ENCODE measurements at regions not wholly inside any gene's neighbourhood (a gene's known extent, or its start where the extent isn't known, plus 50 kb on each side); places are given as distances from the start of the nearest gene placed in this dataset.
"Not testable (repeated sequence)": the region's sequence is repeated elsewhere in the genome, so short reads cannot be mapped to it uniquely, and the experiment has no call there.

DNA sequence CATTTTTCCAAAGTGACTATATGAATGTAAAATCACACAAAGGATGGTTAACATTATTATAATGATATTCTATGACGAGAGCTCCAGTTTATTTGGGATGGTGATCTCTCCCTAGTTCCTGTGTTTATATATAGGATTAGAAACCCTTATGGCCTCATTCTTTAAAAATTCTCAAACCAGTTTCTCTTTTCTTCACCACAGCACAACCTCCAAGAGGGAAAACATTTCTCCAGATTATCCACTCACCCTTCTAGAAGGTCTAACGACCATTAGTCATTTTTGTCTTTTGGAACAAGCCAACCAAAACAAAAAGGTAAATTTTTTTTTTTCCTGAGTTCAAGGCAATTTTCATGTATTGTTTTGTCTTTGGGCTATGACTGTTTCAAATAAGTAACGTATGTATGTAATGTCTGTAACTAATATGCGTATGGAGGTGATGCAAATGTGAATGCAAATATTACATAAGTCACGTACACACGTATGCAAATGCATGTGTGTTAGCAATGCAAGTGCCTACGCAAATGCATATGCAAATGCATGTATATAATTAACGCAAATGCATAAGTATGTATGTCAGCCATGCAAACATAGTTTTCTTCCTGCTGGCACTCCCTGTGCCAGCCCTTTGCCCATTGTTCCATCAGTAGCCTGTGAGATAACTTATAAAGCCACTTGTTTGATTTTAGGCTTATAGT lies 72.5 kb upstream of the MORC3 start:
- DNase-seq: no peak

DNA sequence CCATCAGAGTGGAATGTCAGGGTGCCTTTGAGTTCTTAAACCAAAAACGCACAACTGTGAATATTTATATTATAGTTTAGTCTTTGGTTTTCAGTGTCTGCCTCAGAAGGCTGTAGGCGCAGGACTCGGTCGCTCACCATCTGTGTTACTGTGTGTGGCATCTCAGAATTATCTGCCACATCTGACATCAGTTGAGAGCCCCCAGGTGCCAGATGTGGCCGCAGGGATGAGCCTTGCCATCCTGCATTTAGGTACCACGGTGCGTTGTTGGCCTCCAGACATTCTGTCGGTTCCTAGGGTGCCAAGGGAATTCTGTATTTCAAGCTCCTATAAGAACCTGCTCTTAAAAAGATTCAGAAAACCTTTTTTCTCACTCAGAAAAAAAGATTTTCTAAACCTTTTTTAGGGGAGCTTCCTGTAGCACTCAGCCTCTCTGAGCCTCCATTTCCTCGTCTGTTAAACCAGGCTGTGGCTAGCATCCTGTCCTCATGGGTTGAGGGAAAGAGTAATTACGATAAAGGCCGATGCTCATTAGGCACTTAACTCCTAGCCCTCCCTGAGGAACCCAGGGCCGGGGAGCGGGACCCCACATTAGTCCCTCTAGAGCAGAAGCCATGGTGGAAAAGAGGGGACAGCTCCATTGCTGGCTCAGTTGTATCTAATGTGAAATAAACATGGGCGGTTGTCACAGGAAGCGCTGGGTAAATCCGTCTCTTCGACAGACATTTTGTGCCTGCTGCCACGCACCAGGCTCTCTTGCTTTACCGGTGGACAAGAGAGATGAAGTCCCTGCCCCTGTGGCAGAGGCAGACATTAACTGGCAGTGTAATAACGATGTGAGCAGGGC lies 70.2 kb upstream of the MORC3 start:
- DNase-seq: no peak

- no peak for DNase-seq
Observed at GRCh38 chr21:36250423-36251075, 69.4 kb upstream of the MORC3 start.

- DNase-seq: no peak
Observed at GRCh38 chr21:36254106-36254941, 65.7 kb upstream of the MORC3 start.

- DNase-seq: no peak
Observed at GRCh38 chr21:36255663-36256062, 64.3 kb upstream of the MORC3 start.

- no peak for DNase-seq
Observed at GRCh38 chr21:36257657-36258056, 62.3 kb upstream of the MORC3 start.

DNA sequence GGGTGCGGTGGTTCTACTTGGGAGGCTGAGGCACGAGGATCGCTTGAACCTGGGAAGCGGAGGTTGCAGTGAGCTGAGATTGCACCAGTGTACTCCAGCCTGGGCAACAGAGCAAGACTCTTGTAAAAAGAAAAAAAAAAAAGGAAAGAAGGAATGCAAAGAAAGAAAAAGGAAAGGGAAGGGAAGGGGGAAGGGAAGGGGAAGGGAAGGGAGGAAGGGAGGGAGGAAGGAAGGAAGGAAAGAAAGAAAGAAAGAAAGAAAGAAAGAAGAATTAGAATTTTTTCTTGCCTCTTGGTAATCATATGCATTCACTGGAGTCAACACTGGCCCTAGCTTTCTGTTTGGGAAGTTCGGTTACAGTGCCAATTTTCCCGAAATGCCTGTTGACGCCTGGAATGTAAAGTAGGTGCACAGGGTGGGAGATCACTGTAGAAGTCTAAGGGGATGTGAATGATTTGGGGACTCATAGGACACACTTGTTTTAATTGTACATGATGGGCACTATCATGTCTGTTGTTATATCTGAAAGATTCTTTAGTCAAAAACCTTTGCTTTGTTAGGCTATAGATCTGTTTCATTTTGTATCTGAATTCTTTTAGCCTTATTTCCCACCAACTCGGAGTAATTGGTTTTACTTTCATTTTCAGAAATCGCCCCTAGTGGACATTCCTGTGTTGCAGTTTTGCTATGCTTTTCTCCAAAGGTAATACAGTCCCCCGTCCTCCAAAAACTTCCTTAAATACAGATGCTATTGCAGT lies 59.8 kb upstream of the MORC3 start:
- peak; percentile 10 for DNase-seq

GRCh38 chr21:36260802-36261201 lies 59.2 kb upstream of the MORC3 start:
- no peak for DNase-seq

DNA sequence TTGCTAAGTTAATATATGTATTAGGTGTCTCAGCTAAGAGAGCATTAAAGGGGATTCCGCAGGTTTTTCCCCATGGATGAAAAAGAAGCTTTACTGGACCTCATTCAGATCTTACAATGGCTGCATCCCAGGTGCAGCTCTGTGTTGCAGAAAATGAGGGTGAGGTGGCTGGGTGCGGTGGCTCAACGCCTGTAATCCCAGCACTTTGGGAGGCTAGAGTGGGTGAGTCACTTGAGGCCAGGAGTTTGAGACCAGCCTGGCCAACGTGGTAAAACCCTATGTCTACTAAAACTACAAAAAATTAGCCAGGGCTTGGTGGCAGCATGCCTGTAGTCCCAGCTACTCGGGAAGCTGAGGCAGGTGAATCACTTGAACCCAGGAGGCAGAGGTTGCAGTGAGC lies 58.5 kb upstream of the MORC3 start:
- DNase-seq: no peak

DNA sequence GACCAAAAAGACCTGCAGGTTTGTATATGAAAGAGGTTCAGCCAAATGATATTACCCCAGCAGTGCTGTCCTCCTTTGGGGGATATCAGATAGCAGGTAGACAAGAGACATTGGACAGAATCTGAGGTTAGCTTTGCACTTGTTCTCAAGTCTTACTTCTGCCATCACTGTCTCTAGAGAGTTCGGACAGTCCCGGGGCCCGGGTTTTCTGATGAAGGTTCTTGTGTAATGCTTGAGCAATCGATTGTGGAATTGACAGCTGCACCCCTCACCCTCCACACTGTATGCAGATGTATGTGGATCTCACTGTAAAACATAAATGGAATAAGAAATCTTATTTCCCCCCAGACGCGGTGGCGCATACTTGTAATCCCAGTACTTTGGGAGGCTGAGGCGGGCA lies 56.2 kb upstream of the MORC3 start:
- no peak for DNase-seq

DNA sequence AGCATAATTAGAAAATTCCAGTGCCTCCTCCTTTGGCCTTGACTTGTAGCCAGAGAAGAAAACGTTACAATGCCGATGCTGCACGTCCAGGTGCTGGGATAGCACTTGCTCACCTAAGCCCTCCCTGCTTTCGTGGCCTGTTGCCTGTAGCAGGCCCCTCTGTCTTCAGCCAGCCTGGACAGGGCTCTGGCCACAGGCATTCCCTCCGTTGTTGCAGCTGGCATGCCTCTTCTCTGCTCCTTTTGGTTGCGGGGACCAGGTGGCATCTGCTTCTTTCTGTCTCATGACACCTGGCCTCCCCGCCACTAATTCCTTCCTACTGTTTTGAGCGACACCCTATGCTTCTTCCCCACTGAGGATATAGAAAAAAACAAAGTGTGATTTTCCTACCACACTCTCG lies 54.6 kb upstream of the MORC3 start:
- no peak for DNase-seq

DNA sequence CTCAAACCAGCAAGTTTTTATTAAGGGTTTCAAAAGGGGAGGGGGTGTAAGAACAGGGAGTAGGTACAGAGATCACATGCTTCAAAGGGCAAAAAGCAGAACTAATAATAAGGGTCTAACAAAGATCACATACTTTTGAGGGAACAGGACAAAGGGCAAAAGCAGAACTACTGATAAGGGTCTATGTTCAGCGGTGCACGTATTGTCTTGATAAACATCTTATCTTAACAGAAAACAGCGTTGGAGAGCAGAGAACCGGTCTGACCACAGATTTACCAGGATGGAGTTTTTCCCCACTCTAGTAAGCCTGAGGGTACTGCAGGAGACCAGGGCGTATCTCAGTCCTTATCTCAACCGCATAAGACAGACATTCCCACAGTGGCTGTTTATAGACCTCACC lies 52.2 kb upstream of the MORC3 start:
- peak; percentile 60 for DNase-seq

- DNase-seq: not testable (repeated sequence)
Observed at GRCh38 chr21:36268264-36268663, 51.7 kb upstream of the MORC3 start.
